Epithelial cell of proximal tubule (primary cell): ENCODE measurements at regions not wholly inside any gene's neighbourhood (a gene's known extent, or its start where the extent isn't known, plus 50 kb on each side); places are given as distances from the start of the nearest gene placed in this dataset.

Experiments used
- DNase-seq: peaks from one replicate; pipeline ENCODE4 v3.0.0-alpha.2; 2011; ENCODE audit warnings: low read depth
- H3K4me3 ChIP-seq: 2 replicates; pipeline ENCODE4 v1.5.1; 2011; ENCODE audit warnings: low read depth, mild to moderate bottlenecking, low read length
- CTCF ChIP-seq: conservative IDR thresholded peaks from 2 replicates; pipeline ENCODE4 v1.5.1; 2012; ENCODE audit warnings: low read depth, mild to moderate bottlenecking, low read length

GRCh38 chr3:74442068-74442467 lies 172.4 kb downstream of the CNTN3 start:
- TF ChIP-seq CTCF: no peak
- DNase-seq: no peak

GRCh38 chr3:74436184-74436583 lies 178.3 kb downstream of the CNTN3 start:
- TF ChIP-seq CTCF: no peak
- no peak for DNase-seq
- no peak overlapping the region for H3K4me3 ChIP-seq

More at GRCh38 chr3:74442068-74442467, 172.4 kb downstream of the CNTN3 start:
- no peak overlapping the region for H3K4me3 ChIP-seq

- TF ChIP-seq CTCF: no peak
- DNase-seq: no peak
Measured at GRCh38 chr3:74435631-74436030, 178.8 kb downstream of the CNTN3 start.

GRCh38 chr3:74434406-74434805 lies 180.1 kb downstream of the CNTN3 start:
- no peak for DNase-seq
- no peak overlapping the region for H3K4me3 ChIP-seq
- TF ChIP-seq CTCF: no peak

More at GRCh38 chr3:74435631-74436030, 178.8 kb downstream of the CNTN3 start:
- H3K4me3 ChIP-seq: no peak overlapping the region

GRCh38 chr3:74426571-74426970 lies 187.9 kb downstream of the CNTN3 start:
- TF ChIP-seq CTCF: no peak
- DNase-seq: no peak
- H3K4me3 ChIP-seq: no peak overlapping the region

GRCh38 chr3:74423867-74424266 lies 190.6 kb downstream of the CNTN3 start:
- H3K4me3 ChIP-seq: no peak overlapping the region
- no peak for DNase-seq
- no peak for TF ChIP-seq CTCF

- DNase-seq: no peak
- no peak overlapping the region for H3K4me3 ChIP-seq
- TF ChIP-seq CTCF: no peak
Measured at GRCh38 chr3:74420538-74421124, 193.8 kb downstream of the CNTN3 start.
